ENCODE measurements at regions not wholly inside any gene's neighbourhood (a gene's known extent, or its start where the extent isn't known, plus 50 kb on each side); places are given as distances from the start of the nearest gene placed in this dataset.
"Not testable (repeated sequence)": the region's sequence is repeated elsewhere in the genome, so short reads cannot be mapped to it uniquely, and the experiment has no call there.

- DNase-seq, result not testable (repeated sequence)
These were observed 58.3 kb downstream of the ART5 start for GRCh38 chr11:3583476-3583875.

- DNase-seq, result not testable (repeated sequence)
These were observed 60.4 kb downstream of the ART5 start for GRCh38 chr11:3581389-3581725.

- peak; percentile 1 to 8 for DNase-seq
These were observed 61.1 kb downstream of the ART5 start for GRCh38 chr11:3580487-3581388.

GRCh38 chr11:3579600-3580459, 62.0 kb downstream of the ART5 start:
- not testable (repeated sequence) for DNase-seq

GRCh38 chr11:3576066-3576604, 65.7 kb downstream of the ART5 start:
- not testable (repeated sequence) for DNase-seq

DNA sequence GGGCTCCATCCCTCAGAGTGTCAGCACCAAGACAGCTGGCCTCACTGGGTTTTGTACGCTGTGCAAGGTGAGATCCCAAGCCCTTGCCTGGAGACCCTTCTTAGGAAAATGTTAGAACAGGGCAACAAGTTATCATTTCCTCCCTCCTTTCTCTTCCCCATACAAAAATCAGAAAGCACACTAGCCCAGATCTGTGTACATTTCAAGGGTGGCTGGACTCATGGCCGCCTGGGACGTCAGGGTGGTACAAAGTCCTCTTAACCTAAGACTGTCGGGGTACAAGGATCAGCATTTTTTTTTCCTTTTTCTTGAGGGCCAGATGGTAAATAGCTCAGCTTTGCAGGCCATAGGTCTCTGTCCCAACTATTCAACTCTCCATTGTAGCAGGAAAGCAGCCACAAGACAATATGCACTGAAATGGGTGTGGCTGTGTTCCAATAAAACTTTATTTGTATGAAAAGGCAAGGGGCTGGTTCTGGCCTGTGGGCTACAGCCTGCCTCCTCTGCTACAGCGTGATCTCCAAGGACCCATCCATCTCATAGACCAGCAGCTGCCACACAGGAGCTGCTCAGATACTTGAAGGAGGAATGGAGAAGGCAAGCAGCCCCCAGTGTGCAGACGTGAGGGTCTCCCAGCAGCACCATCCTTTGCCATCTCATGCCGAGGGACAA, 68.7 kb downstream of the ART5 start:
- DNase-seq, result not testable (repeated sequence)

DNA sequence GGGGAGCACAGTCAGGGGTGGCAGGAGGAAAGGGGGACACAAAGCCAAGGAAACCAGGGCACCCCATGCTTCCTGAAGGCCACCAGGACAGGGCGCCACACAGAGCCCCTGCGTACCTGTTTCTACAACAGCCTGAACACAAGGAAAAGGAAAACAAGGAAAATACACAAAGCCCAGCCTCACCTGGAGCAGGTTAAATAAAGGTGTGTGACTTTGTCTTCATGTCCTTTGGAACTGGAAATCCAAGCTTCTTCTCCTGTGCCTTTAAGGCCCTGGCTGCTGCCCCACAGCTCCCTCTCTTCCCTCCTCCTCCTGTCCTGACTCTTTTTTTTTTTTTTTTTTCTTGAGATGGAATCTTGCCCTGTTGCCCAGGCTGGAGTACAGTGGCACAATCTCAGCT, 70.0 kb downstream of the ART5 start:
- DNase-seq, result not testable (repeated sequence)

GRCh38 chr11:3565838-3566237, 76.0 kb downstream of the ART5 start:
- not testable (repeated sequence) for DNase-seq

- not testable (repeated sequence) for DNase-seq
These were observed 77.4 kb downstream of the ART5 start for GRCh38 chr11:3564383-3564782.

GRCh38 chr11:3554621-3555020, 87.2 kb downstream of the ART5 start:
- DNase-seq, result not testable (repeated sequence)

DNA sequence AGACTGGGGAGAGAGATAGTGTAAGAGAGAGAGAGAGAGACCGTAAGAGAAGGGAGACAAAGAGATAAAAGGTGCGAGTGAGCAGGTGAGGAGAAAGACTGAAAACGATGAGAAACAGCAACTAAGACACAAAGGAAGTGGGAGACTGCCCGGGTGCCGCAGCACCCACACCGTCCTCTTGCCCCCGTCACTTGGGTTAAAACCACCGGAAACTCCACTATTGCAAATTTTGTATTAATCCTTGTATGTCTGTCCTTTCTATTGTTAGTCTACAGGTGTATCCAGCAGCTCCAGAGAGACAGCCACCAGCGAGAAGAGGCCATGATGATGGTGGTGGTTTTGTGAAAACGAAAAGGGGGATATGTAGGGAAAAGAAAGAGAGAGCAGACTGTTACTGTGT, 96.8 kb downstream of the ART5 start:
- not testable (repeated sequence) for DNase-seq

GRCh38 chr11:3538220-3538619, 103.6 kb downstream of the ART5 start:
- DNase-seq, result not testable (repeated sequence)

- not testable (repeated sequence) for DNase-seq
These were observed 104.5 kb downstream of the ART5 start for GRCh38 chr11:3537254-3537653.

GRCh38 chr11:3532958-3533357, 108.8 kb downstream of the ART5 start:
- not testable (repeated sequence) for DNase-seq

GRCh38 chr11:3531280-3531679, 110.5 kb downstream of the ART5 start:
- not testable (repeated sequence) for DNase-seq

DNA sequence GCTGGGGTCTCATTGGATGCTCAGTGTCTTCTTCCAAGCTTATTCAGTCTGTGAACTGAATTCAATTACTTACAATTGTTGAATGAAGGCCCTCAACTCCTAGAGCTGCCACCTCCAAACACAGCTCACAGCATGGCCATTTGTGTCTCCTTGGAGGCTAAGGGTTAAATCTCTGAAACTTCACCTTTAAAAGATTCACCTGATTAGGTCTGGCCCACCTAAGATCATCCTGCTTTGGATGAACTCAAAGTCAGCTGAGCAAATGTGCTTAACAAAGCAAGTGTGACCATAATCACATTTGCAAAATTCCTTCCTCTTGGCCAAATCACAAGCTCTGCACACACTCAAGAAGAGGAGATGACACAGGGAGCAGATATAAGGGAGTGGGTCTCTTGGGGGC, 118.2 kb downstream of the ART5 start:
- not testable (repeated sequence) for DNase-seq

DNA sequence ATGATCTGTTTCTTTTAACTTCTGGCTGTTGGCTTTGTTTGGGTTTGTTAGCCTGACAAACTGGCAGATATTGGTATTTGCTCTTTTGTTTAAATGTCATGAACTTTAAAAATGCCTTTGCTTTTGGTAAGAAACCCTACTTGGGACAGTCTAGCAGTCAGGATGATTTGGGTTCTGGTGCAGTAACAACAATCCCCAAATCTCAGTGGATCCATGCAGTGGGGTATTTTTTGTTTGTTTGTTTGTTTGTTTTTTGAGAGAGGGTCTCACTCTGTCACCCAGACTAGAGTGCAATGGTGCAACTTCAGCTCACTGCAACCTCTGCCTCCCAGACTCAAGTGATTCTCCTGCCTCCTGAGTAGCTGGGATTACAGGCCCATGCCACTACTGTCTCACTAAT, 120.9 kb downstream of the ART5 start:
- not testable (repeated sequence) for DNase-seq

DNA sequence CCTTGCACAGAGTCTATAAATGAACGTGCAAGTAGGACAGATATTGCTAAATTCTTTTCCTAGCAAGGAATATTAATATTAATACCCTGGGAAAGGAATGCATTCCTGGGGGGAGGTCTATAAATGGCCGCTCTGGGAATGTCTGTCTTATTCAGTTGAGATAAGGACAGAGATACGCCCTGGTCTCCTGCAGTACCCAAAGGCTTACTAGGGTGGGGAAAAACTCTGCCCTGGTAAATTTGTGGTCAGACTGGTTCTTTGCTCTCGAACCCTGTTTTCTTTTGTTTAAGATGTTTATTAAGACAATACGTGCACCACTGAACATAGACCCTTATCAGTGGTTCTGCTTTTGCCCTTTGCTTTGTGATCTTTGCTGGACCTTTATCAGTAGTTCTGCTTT, 122.0 kb downstream of the ART5 start:
- DNase-seq, result not testable (repeated sequence)

DNA sequence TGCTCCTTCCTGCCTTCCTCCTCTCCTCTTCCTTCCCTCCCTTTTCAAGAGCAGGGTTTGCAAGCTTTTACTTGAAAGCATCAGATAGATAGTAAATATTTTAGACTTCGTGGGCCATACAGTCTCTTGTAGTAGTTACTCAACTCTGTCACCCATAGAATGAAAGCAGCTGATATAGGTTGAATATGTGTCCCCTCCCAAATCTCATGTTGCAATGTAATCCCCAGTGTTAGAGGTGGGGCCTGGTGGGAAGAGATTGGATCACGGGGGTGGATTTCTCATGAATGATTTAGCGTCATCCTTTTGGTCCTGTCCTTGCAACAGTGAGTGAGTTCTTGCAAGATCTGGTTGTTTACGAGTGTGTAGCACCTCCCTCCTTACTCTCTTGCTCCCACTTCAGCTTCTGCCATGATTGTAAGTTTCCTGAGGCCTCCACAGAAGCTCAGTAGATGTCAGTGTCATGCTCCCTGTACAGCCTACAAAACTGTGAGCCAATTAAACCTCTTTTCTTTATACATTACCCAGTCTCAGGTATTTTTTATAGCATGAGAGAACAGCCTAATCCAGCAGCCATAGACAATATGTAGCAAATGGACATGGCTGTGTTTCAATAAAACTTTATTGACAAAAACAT, 124.7 kb downstream of the ART5 start:
- not testable (repeated sequence) for DNase-seq

DNA sequence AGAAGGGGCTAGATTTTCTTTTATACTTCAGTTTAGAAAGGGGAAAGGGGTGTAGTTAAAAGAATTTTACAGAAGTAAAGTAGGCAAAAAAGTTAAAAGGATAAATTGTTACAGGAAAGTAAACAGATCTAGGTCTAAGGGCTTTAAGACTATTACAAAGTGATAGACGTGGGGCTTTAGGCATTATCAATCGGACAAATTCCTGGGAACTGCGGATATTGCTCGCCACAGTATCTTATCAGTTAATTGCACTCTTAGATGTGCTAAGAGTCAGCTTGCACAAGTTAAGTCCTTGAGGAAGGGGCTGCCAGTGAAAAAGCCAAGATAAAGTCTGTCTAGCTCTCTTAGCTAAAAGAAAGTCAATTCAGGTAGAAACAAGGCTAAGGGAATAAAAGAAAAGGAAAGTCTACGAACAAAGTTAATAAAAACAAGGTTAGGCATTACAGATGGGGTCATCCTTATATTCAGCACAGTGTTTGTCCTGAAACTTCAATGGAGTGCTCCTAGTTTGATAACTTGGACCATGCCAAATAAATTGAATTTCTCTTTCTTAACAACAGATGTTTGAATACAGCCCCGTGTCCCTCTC, 125.4 kb downstream of the ART5 start:
- DNase-seq, result not testable (repeated sequence)

GRCh38 chr11:3514635-3515424, 127.0 kb downstream of the ART5 start:
- not testable (repeated sequence) for DNase-seq
